Inflammatory macrophage treated with lipopolysaccharide for 1 hour (primary cell): ENCODE measurements at regions not wholly inside any gene's neighbourhood (a gene's known extent, or its start where the extent isn't known, plus 50 kb on each side); places are given as distances from the start of the nearest gene placed in this dataset.
"Not testable (repeated sequence)": the region's sequence is repeated elsewhere in the genome, so short reads cannot be mapped to it uniquely, and the experiment has no call there.

Source experiments
- DNase-seq, 2 donors: peaks; one replicate each; pipeline ENCODE4 v3.0.0-alpha.2; 2020 to 2022

GRCh38 chr21:28216976-28217523 is 775.6 kb downstream of the LTN1 start:
- no peak for DNase-seq

GRCh38 chr21:28215214-28215954 is 777.3 kb downstream of the LTN1 start:
- DNase-seq: no peak

- DNase-seq: no peak
These were observed 777.9 kb downstream of the LTN1 start for GRCh38 chr21:28214786-28215185.

- DNase-seq: no peak
These were observed 779.4 kb downstream of the LTN1 start for GRCh38 chr21:28213261-28213660.

- DNase-seq: no peak
These were observed 780.6 kb downstream of the LTN1 start for GRCh38 chr21:28212061-28212460.

GRCh38 chr21:28207436-28208173 is 785.1 kb downstream of the LTN1 start:
- no peak for DNase-seq

- no peak for DNase-seq
These were observed 792.0 kb downstream of the LTN1 start for GRCh38 chr21:28200726-28201125.

DNA sequence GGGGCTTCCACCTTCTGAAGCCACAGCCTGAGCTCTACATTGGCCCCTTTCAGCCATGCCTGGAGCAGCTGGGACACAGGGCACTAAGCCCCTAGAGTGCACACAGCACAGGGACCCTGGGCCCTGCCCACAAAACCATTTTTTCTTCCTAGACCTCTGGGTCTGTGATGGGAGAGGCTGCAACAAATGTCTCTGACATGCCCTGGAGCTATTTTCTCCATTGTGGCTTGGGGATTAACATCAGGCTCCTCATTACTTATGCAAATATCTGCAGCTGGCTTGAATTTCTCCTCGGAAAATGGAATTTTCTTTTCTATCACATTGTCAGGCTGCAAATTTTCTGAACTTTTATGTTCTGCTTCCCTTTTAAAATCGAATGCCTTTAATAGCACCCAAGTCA is 795.7 kb downstream of the LTN1 start:
- no peak for DNase-seq

GRCh38 chr21:28193189-28193588 is 799.5 kb downstream of the LTN1 start:
- peak in 1 of 2 donors; percentile 3 for DNase-seq

DNA sequence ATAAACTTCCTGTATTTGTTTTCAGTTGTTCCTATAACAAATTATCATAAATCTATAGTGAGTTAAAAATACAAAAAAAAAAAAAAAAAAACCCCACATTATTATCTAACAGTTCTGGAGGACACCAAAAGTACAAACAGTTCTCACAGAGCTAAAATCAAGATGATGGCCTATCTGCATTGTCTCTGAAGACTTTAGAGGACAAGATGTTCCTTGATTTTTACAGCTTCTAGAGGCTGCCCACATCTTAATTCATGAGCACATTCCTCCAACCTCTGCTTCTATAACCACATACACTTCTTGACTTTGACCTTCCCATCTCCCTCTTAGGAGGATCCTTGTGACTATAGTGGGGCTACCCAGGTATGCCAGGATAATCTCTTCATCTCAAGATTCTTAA is 806.1 kb downstream of the LTN1 start:
- DNase-seq: no peak

DNA sequence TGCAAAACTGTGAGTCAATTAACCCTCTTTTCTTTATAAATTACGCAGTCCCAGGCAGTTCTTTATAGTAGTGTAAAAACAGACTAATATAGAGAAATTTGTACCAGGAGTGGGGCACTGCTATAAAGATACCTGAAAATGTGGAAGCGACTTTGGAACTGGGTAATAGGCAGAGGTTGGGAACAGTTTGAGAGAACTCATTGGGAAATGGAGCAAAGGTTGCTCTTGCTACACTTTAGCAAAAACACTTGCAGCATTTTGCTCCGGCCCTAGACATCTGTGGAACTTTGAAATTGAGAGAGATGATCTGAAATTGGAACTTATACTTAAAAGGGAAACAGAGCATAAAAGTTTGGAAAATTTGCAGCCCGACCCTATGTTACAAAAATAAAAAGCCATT is 810.9 kb downstream of the LTN1 start:
- no peak for DNase-seq

DNA sequence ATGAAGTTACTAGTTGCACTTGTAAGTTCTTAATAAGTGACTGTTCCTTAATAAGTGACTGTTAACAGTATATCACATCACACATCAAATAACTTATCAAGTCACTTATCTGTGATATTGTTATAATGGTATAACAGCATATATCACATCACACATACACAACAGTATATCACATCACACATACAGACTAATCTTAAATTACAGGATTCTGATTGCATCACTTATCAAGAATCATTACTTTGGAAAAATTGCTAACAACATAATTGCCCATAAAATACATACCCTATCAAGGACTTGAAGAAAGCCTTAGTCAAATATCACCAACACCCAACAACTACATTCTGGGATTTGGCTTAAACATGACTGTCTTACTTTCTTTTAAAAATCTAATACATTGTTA is 813.5 kb downstream of the LTN1 start:
- no peak for DNase-seq

DNA sequence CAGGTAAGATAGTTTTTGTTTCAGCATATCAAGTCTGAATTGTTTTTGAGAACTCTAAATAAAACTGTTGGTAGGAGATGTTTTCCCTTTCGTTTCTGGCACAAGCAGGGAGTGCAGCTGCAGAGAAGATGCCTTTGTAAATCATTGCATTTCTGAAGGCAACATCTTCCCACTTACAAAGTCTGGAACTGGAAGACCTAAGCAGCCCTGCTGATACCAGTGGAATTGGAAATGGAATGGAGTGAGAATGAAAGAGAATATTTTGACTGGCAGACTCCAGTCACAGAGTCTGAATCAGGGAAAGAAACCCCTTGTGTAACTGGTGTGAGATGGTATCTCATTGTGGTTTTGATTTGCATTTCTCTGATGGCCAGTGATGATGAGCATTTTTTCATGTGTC is 815.6 kb downstream of the LTN1 start:
- no peak for DNase-seq

DNA sequence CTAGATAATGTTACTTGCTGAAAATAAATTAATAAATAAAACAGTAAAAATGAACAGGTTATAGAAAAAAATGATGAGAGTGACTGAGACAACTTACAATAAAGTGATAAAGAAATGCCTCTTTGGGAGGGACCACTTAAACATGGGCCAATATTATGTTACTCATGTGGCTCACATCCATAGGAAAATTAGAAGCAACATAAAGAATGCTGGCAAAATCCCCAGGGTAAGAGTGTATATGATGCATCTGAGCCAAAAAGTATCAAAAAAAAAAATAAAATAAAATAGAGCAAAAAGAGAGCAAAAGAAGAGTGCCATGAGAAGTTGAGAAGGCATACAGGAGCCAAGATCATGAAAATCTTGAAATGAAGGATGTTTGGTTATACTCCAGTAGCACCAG is 818.0 kb downstream of the LTN1 start:
- DNase-seq: no peak

- DNase-seq: no peak
These were observed 818.7 kb downstream of the LTN1 start for GRCh38 chr21:28174006-28174405.

- DNase-seq: no peak
These were observed 820.3 kb downstream of the LTN1 start for GRCh38 chr21:28172376-28172775.

GRCh38 chr21:28167366-28167765 is 825.3 kb downstream of the LTN1 start:
- no peak for DNase-seq

DNA sequence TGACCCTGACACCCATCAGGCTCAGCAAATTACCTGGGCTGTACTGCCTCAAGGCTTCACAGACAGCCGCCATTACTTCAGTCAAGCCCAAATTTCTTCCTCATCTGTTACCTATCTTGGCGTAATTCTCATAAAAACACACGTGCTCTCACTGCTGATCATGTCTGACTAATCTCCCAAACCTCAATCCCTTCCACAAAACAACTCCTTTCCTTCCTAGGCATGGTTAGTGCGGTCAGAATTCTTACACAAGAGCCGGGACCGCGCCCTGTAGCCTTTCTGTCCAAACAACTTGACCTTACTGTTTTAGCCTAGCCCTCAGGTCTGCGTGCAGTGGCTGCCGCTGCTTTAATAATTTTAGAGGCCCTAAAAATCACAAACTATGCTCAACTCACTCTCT is 828.2 kb downstream of the LTN1 start:
- not testable (repeated sequence) for DNase-seq

DNA sequence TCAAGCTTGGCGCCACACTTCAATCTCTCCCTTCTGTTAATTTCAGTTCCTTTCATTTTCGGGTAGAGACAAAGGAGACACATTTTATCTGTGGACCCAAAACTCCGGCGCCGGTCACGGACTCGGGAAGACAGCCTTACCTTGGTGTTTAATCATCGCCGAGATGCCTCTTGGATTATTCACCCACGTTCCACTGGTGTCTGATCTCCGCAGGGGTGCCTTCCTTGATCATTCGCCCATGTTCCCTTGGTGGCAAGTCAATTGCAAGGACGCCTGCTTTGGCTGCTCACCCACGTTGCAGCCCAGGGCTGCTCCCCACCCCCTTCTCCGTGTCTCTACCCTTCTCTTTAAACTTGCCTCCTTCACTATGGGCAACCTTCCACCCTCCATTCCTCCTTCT is 830.6 kb downstream of the LTN1 start:
- not testable (repeated sequence) for DNase-seq

- DNase-seq: no peak
These were observed 832.3 kb downstream of the LTN1 start for GRCh38 chr21:28160378-28160777.

- DNase-seq: no peak
These were observed 833.3 kb downstream of the LTN1 start for GRCh38 chr21:28159396-28159795.

DNA sequence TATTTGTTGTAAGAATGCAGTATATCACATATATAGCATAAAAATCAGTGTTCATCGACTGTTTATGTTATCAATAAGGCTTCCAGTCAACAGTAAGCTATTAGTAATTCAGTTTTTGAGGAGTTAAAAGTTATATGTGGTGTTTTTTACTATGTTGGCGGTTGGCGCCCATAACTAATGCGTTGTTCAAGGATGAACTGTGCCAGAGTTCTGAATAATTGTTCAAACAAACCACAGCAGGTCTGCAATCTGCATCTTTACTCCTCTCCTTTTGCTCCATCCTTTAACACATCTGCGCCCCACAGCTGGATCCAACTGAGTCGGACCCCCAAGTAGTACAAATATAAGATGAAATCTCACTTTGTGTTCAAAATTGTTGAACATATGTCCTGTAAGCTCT is 836.1 kb downstream of the LTN1 start:
- no peak for DNase-seq

DNA sequence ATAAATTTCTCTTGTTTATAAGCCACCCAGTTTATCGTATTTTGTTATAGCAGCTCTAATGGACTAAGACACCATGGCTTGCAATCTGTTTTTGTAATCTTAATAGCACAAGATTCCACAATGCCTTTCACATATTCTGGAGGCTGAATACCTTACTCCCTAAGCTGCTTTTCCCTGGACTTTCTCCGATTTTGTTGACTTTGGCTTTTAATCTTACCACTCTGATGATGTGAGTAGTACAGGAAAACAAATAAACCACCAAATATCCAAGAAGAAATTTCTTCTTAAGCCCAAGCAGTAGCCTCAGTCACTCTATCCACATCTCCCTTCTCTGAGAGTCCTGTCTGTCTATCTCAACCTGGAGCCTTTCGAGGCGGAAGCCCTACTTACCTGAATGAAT is 838.6 kb downstream of the LTN1 start:
- DNase-seq: no peak

DNA sequence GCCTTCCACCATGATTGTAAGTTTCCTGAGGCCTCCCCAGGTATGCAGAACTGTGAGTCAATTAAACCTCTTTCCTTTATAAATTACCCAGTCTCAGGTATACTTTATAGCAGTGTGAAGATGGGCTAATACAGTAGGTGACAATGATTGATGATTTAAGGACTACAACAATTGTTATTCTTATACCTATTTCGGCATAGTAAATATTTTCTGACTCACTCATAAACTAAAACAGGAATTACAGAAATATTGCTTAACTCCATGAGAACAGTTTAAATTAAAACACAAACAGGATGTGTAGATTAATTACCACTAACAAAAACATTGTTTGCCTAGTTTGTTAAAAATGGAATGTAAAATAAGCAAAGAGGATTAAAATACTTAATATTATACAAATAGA is 839.9 kb downstream of the LTN1 start:
- peak in 1 of 2 donors; percentile 22 for DNase-seq
